ENCODE measurements at regions not wholly inside any gene's neighbourhood (a gene's known extent, or its start where the extent isn't known, plus 50 kb on each side); places are given as distances from the start of the nearest gene placed in this dataset.

GRCh38 chr14:58870961-58871360 is 233.2 kb downstream of the DACT1 start:
- H3K27me3 ChIP-seq = no peaks in the 10 kb centered on the region

GRCh38 chr14:58871573-58871972 is 233.8 kb downstream of the DACT1 start:
- H3K4me3 ChIP-seq (ENCODE audit: low read depth in 1 of 2, low read length in 1 of 2) = no peak overlapping the region
- TF ChIP-seq CTCF (IDR thresholded peaks at IDR 0.05) = no peak

More at GRCh38 chr14:58870961-58871360, 233.2 kb downstream of the DACT1 start:
- H3K9me3 ChIP-seq = no peaks in the 10 kb centered on the region
- H3K4me3 ChIP-seq (ENCODE audit: low read depth in 1 of 2, low read length in 1 of 2) = no peak overlapping the region
- no peak overlapping the region for H3K27ac ChIP-seq
- H3K4me1 ChIP-seq (ENCODE audit: control insufficient read depth in 1 of 2, insufficient read depth in 1 of 2, low read depth in 1 of 2, low read length in 1 of 2) = no peaks in the 10 kb centered on the region
- no peaks in the 10 kb centered on the region for H3K36me3 ChIP-seq
- TF ChIP-seq CTCF (IDR thresholded peaks at IDR 0.05) = no peak

DNA sequence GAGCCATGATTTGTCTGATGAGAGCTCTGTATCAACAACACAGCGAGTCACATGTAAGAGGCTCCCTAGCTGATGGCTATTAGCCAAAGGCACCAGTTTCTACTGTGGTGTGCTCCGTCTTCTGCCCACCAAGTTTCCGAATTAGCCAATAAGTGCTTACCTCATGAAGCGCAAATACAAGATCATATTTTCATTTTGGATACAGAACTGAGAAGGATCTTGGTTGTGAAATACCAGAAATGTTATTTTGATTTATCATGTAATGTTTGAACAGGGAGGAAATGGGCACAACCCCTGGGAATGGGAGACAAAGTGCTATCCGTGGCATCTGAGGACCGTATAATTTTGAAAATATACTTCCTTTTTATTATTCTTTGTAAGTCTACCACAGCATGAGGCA is 234.3 kb downstream of the DACT1 start:
- Histone ChIP-seq H3K4me1 (ENCODE audit: control insufficient read depth in 1 of 2, insufficient read depth in 1 of 2, low read depth in 1 of 2, low read length in 1 of 2) (no peaks in the 10 kb centered on the region), H3K27me3 (no peaks in the 10 kb centered on the region), H3K27ac (no peak overlapping the region), H3K36me3 (no peaks in the 10 kb centered on the region), H3K4me3 (ENCODE audit: low read depth in 1 of 2, low read length in 1 of 2) (no peak overlapping the region), H3K9me3 (no peaks in the 10 kb centered on the region)
- TF ChIP-seq CTCF (IDR thresholded peaks at IDR 0.05) = no peak

More at GRCh38 chr14:58871573-58871972, 233.8 kb downstream of the DACT1 start:
- Histone ChIP-seq H3K9me3 (no peaks in the 10 kb centered on the region), H3K36me3 (no peaks in the 10 kb centered on the region), H3K4me1 (ENCODE audit: control insufficient read depth in 1 of 2, insufficient read depth in 1 of 2, low read depth in 1 of 2, low read length in 1 of 2) (no peaks in the 10 kb centered on the region), H3K27me3 (no peaks in the 10 kb centered on the region), H3K27ac (no peak overlapping the region)

DNA sequence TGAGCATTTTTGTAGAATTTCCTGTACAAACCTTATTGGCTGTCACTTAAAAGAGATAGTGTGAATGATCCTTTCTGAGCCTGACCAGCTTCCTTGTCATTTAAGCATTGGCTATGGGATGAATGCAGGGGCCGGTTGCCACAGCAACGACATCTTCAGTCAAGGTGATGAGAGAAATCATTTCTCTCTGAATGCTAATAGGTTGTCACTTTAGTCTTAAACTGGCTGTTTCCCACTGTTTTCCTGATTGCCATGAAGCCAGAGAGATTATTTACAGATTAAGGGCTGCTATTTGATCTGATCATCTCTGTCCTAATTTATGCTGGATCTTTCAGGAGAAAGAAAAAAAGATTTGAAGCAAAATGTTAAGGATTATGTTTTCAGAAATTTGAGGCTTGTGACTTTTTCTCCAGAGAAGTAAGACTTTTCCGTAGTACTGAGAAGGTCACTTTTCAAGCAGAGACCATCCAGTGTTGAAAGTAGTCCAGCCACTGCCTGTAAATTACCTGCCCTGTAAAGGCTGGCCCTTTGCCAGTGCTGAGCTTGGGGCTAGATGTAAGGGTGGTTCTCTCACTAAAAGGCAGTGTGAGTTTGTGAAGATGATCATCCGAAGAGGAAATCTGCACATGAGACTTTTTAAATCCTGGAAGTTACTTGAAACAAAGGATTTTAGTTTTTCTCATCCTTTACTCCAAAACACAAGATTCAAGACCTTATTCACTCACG is 235.6 kb downstream of the DACT1 start:
- no peak overlapping the region for H3K4me3 ChIP-seq (ENCODE audit: low read depth in 1 of 2, low read length in 1 of 2)
- TF ChIP-seq CTCF (IDR thresholded peaks at IDR 0.05) = no peak
- H3K4me1 ChIP-seq (ENCODE audit: control insufficient read depth in 1 of 2, insufficient read depth in 1 of 2, low read depth in 1 of 2, low read length in 1 of 2) = no peaks in the 10 kb centered on the region
- H3K36me3 ChIP-seq = no peaks in the 10 kb centered on the region
- H3K27ac ChIP-seq = no peak overlapping the region
- H3K9me3 ChIP-seq = no peaks in the 10 kb centered on the region
- no peaks in the 10 kb centered on the region for H3K27me3 ChIP-seq

- no peaks in the 10 kb centered on the region for H3K9me3 ChIP-seq
- H3K27me3 ChIP-seq = no peaks in the 10 kb centered on the region
- H3K4me3 ChIP-seq (ENCODE audit: low read depth in 1 of 2, low read length in 1 of 2) = no peak overlapping the region
- H3K36me3 ChIP-seq = no peaks in the 10 kb centered on the region
- H3K27ac ChIP-seq = no peak overlapping the region
- no peak for TF ChIP-seq CTCF (IDR thresholded peaks at IDR 0.05)
- H3K4me1 ChIP-seq (ENCODE audit: control insufficient read depth in 1 of 2, insufficient read depth in 1 of 2, low read depth in 1 of 2, low read length in 1 of 2) = no peaks in the 10 kb centered on the region
Measured at GRCh38 chr14:58875613-58876012, 237.9 kb downstream of the DACT1 start.
